ENCODE measurements at regions not wholly inside any gene's neighbourhood (a gene's known extent, or its start where the extent isn't known, plus 50 kb on each side); places are given as distances from the start of the nearest gene placed in this dataset.

- H4K20me1 ChIP-seq (replicated peaks; ENCODE audit: control insufficient read depth, insufficient read depth, low read length), result no peaks in the 10 kb centered on the region
- H3K27me3 ChIP-seq (ENCODE audit: control insufficient read depth in 2 of 2, insufficient read depth in 2 of 2, low read length in 2 of 2), result peaks cover 2 to 22% of the 10 kb centered on the region in 2 experiments; a peak in 2 of 5 replicates
- H3K79me2 ChIP-seq (ENCODE audit: control insufficient read depth, insufficient read depth, low read length), result no peaks in the 10 kb centered on the region
- no peak overlapping the region for H3K9ac ChIP-seq (ENCODE audit: insufficient read depth in 1 of 2, low read depth in 2 of 2, low read length in 2 of 2)
- in situ Hi-C loops (cut with MboI) (no loop called here), intact Hi-C loops (cut with micrococcal nuclease) (no loop called here)
- no peak for FAIRE-seq
- no peaks in the 10 kb centered on the region for H3K9me3 ChIP-seq (replicated peaks; ENCODE audit: control insufficient read depth, insufficient read depth, low read depth, low read length)
- H3K4me3 ChIP-seq, result no peak overlapping the region
- no peaks in the 10 kb centered on the region for H3K9me1 ChIP-seq (ENCODE audit: control insufficient read depth, insufficient read depth, low read length)
- TF ChIP-seq POLR3A (IDR thresholded peaks at IDR 0.05; ENCODE audit: borderline replicate concordance, extremely low read depth, insufficient read depth, insufficient read length) (no peak), THAP12 (CRISPR knock-in tag; IDR thresholded peaks at IDR 0.05) (no peak), CBX1 (IDR thresholded peaks at IDR 0.05; ENCODE audit: low read depth) (no peak), HDAC6 (IDR thresholded peaks at IDR 0.05; ENCODE audit: low read depth, low read length) (no peak), ZNF586 (CRISPR knock-in tag; conservative IDR thresholded peaks at IDR 0.05) (no peak), BDP1 (IDR thresholded peaks at IDR 0.05; ENCODE audit: insufficient read depth, insufficient read length) (no peak), ATF3 (IDR thresholded peaks at IDR 0.05) (no peak), ATF3 (CRISPR knock-in tag; conservative IDR thresholded peaks at IDR 0.05) (no peak), STAT5A (IDR thresholded peaks at IDR 0.05; ENCODE audit: borderline replicate concordance, low read length) (no peak), PCBP1 (IDR thresholded peaks at IDR 0.05; ENCODE audit: low read depth, low read length, poor library complexity, severe bottlenecking) (no peak), POLR2H (tag; IDR thresholded peaks at IDR 0.05; ENCODE audit: low read depth) (no peak), SMAD2 (IDR thresholded peaks at IDR 0.05; ENCODE audit: low read depth, low read length) (no peak), SMC3 (conservative IDR thresholded peaks at IDR 0.05; ENCODE audit: insufficient read depth, low read depth, low read length) (no peak)
- no peaks in the 10 kb centered on the region for H3K4me1 ChIP-seq (replicated peaks in 1 of 2; ENCODE audit: control insufficient read depth in 2 of 2, insufficient read depth in 2 of 2, low read length in 2 of 2)
- WGBS (ENCODE audit: insufficient coverage, low coverage, missing lambda C conversion rate), result 0% methylated on average over 6 of the region's 7 CpGs
- POLR2A ChIA-PET, result no interaction called here
- no TSS peak for BruUV-seq (replicated peaks)
- CTCF ChIA-PET (ENCODE audit: low intra/inter-chr PET ratio), result no interaction called here
- H3K27ac ChIP-seq (ENCODE audit: extremely low read depth, low read depth, low read length), result no peak overlapping the region
- ATAC-seq, result no peak
- no peaks in the 10 kb centered on the region for H3K36me3 ChIP-seq (ENCODE audit: control insufficient read depth, insufficient read depth, low read length)
- DNase-seq (ENCODE audit: extremely low read depth in 1 of 4, low spot score in 3 of 4), result no peak
- H3K4me2 ChIP-seq (ENCODE audit: insufficient read depth, low read length), result no peak overlapping the region
- H2AFZ ChIP-seq (ENCODE audit: low read depth, low read length), result no peak overlapping the region
Observed at GRCh38 chr2:129431881-129432280, 547.6 kb upstream of the RAB6C start.
